Hematopoietic multipotent progenitor cell treated with erythropoietin and hydrocortisone succinate and interleukin-3 and kit ligand, for 15 days (in vitro differentiated cells): ENCODE measurements at regions not wholly inside any gene's neighbourhood (a gene's known extent, or its start where the extent isn't known, plus 50 kb on each side); places are given as distances from the start of the nearest gene placed in this dataset.

ENCODE experiments used
- DNase-seq: peaks from one replicate; pipeline ENCODE4 v3.0.0-alpha.2; 2015; ENCODE audit warnings: low spot score

- no peak for DNase-seq
These were observed 201.5 kb downstream of the MTX2 start for GRCh38 chr2:176470713-176471112.

- no peak for DNase-seq
These were observed 202.7 kb downstream of the MTX2 start for GRCh38 chr2:176471949-176472348.

- no peak for DNase-seq
These were observed 203.9 kb downstream of the MTX2 start for GRCh38 chr2:176473177-176473576.

GRCh38 chr2:176473851-176474250, 204.6 kb downstream of the MTX2 start:
- no peak for DNase-seq

DNA sequence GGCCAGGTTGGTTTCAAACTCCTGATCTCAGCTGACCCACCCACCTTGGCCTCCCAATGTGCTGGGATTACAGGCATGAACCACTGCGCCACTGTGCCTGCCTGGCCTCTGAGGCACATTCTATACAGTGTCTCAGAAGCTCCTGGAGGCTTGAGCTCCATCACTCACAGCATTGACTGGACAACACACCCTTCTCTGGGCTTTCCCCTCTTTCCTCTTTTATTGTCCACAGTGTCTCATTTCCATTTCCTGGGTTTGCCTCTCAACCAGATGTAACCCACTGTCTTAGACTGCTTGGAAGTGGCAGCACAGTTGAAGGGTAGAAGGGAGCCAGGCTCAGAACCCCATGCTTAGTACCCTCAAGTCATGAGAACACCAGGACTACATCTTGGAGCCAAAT, 208.1 kb downstream of the MTX2 start:
- DNase-seq, result no peak

GRCh38 chr2:176479961-176480360, 210.7 kb downstream of the MTX2 start:
- DNase-seq, result no peak

DNA sequence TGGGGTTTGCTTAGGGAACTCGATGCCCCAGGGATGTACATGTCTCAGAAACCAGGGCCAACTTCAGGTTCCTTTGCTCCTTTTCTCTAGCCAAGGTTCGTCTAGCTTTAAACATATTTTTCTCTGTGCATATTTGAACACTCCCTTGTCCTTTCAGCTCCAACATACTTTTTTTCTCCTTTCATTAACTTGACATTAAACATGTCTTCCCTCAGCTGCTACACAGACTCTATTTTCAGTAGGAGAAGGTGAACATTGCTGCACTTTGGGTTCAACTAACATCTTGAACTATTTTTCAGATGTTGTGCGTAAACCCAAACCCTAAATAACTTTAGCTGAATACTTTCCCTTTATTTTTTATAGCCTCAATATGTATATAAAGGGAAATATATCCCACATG, 212.9 kb downstream of the MTX2 start:
- no peak for DNase-seq

- DNase-seq, result no peak
These were observed 214.2 kb downstream of the MTX2 start for GRCh38 chr2:176483476-176483875.

DNA sequence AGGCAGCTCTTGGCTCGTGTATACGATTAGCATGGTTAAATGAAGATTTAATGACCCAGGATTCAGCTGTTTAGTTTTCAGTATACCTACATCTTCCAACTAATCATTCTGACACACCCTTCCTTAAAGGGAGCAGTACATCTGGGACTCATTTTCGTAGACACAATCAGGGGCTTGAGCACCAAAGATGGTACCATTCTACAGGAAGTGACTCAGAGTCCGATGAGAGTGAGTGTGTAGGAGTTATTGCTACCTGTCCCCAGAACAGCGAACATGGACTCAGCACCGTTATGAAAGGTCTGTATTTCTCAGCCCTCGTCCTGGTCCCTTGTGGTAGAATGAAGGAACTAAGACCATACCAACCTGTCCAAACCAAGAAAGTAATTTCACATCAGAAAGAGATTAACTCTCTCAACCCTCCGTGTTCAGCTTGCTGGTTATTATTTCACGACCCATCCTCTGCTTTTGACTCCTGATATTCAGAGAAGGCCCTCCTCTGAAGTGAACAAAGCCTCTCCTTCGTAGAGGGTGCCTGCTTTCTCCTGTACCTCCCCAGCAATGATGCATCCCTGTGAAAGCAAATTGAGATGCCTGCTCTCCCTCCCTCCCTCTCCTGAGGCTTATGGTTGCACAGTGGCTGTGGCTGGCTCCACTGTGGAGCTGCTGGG, 214.8 kb downstream of the MTX2 start:
- DNase-seq, result no peak

- no peak for DNase-seq
These were observed 215.6 kb downstream of the MTX2 start for GRCh38 chr2:176484838-176485237.

DNA sequence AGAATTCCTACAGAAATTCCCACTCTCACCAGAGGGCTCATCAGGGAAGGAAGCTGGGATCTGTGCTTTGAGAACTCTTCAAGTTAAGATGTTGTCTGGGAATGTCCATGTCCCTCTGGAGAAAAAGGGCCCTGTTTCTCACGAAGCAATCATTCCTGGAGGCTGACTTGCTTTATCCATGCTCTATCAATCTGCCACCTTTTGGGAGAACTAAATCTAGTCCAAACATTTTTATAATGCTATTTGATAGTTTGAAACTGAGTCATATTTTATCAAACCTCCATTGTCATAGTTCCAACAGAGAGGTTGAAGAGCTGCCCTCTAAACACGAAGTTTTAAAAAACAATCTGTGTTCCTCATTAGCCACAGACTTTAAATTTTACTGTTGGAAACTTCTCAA, 219.2 kb downstream of the MTX2 start:
- DNase-seq, result no peak

- DNase-seq, result no peak
These were observed 221.0 kb downstream of the MTX2 start for GRCh38 chr2:176490061-176490861.

DNA sequence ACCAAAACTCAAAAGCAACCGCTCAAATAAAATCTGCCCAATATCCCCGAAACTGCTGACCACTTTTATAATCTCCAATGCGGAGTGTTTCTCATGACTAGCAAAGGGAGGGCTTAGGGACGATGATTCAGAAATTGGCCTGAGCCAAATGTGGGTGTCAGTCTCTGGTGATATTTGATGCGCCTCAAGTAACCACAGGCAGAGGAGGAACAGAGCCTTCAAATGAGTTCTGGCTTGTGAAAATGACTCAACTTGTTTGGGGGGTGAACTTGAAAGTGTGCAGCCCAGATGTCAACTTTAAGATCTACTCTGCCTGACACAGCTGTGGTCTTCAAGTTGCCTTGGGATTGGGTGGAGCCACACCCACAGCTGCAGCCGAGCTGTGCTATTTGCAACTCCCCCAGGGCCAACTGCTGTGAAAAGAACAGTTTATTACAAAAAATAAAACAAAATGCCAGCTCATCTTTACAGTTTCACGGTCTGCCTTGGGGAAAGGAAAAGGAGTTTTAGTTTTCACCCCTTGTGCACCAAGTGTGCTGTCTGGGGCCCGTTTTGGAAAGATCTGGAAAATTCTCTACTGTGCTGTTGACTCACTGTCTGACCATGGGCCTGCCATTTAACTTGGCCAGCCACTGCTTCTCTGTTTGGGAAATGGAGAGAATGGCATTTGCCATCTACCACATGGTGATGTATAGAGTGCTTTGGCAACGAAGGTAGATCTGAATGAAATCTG, 222.1 kb downstream of the MTX2 start:
- DNase-seq, result no peak

GRCh38 chr2:176492583-176492982, 223.3 kb downstream of the MTX2 start:
- DNase-seq, result no peak

- DNase-seq, result no peak
These were observed 224.1 kb downstream of the MTX2 start for GRCh38 chr2:176493226-176493825.

DNA sequence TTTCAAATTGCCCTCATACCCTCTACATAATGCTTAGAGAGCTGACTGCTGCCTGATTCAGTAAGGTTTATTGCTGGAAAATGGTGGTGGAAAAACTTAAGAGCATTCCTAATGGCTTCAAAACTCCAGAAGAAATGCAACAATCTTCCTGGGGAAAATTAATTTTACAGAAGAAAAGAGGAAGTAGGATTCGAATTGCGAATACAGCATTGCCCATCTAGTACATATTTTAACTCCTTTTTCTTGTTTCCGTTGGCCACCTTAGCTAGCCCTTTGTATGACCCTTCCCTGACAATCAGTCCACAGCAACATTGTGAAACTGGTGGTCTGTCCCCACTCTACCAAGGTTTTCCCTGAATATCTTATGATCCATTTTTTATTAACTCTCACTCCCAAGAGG, 224.7 kb downstream of the MTX2 start:
- DNase-seq, result no peak

GRCh38 chr2:176494949-176495353, 225.7 kb downstream of the MTX2 start:
- DNase-seq, result no peak

GRCh38 chr2:176495826-176496225, 226.6 kb downstream of the MTX2 start:
- DNase-seq, result no peak

DNA sequence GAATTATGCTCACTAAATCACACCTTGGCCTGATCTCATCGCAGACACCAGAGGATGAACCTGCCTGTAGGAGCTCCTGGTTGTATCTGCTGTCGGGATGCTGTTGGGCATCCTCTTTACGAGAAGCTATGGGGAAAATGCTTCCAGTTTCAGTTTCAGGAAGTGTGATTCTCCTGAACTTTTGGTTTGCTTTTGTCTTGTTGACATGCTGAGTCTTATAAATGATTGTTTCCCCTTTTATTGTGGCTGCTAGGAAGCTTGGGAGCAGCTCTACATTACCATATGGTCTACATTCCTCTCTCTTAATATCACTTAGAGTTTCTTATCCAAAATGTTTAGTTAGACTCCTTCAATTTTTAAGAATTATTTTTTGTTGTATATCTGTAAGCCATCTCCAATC, 227.5 kb downstream of the MTX2 start:
- DNase-seq, result no peak

- no peak for DNase-seq
These were observed 231.7 kb downstream of the MTX2 start for GRCh38 chr2:176500901-176501300.

GRCh38 chr2:176501617-176502016, 232.4 kb downstream of the MTX2 start:
- no peak for DNase-seq

DNA sequence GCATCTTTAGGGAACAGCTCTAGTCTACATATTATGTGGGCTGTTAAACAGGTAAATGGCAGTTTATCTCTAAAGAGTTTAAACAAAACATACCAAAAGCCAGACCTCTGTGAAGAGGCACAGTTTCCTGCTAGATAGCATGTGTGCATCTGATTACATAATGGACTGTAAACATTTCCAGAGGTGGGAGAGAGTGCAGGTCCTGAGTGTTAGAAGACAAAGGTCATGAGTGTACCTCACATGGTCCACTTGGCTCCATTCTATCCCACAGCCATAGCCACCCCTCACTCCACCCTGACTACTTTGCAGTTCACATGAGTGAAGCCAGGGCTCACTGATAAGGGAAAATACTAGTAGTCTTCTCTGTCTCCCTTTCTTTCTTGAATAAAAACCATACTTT, 233.4 kb downstream of the MTX2 start:
- no peak for DNase-seq

DNA sequence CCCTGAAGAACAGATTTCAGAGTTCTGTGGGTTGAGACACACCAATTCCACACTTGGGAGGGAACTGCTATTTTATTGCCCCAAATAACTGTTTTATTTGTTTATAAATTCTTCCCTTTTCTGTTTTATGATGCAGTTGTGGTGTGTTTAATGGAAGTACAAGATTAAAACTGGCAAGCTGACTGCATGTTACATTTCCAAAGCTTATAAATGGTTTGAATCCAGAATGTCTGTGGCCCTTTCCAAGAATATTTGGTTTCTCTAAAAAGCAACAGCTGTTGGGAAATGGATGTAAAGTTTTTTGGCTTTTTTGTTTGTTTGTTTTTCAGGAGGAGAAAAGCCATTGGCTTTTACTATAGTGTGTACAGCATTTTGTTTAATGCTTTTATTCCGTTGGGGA, 234.5 kb downstream of the MTX2 start:
- no peak for DNase-seq
